HepG2 (cell line): ENCODE measurements at regions not wholly inside any gene's neighbourhood (a gene's known extent, or its start where the extent isn't known, plus 50 kb on each side); places are given as distances from the start of the nearest gene placed in this dataset.

Experiments used
- ATAC-seq: fragments of 200-7000 bp; cut with Tn5 transposase; 3 replicates; pipeline ENCODE4 v1.9.1; 2020; ENCODE audit warnings: mild to moderate bottlenecking, moderate library complexity
- BruUV-seq: library from RNA; stranded (reverse); fragments of 400-500 nt; replicated peaks from 2 replicates; lab custom pipeline; 2021; lab: Mats Ljungman, UMichigan
- CTCF ChIA-PET: fragments of 300-600 bp; formaldehyde crosslinking; extraction: SDS; loops from one replicate; lab custom pipeline; 2021; ENCODE audit warnings: low total read pairs, inconsistent platforms, low intra/inter-chr PET ratio; lab: Yijun Ruan, JAX
- POLR2A ChIA-PET: fragments of 350-600 bp; sonication (Branson Sonifier 250); formaldehyde crosslinking; loops from one replicate; lab custom pipeline; 2020; ENCODE audit warnings: antibody characterized with exemption, inconsistent platforms; lab: Yijun Ruan, JAX
- DNase-seq: peaks from one replicate; pipeline ENCODE4 v3.0.0-alpha.2; 2015; ENCODE audit warnings: low spot score
- FAIRE-seq: peaks from 3 replicates; lab custom pipeline; 2011; peaks lifted over from hg19 to GRCh38; lab: Jason Lieb, UNC
- H2AFZ ChIP-seq: one replicate; pipeline ENCODE4 v1.6.1; 2011; ENCODE audit warnings: low read length, inconsistent platforms
- H3K27ac ChIP-seq: fragments of 300-600 bp; 3 replicates; pipeline ENCODE4 v1.8.0; 2011; ENCODE audit warnings: mixed run types, mild to moderate bottlenecking, mixed read lengths, low read length, inconsistent platforms; ENCODE audit not compliant: insufficient read depth; ENCODE audit errors: extremely low read length
- H3K27me3 ChIP-seq, 2 experiments: fragments of 200-600 bp in 1 of 2; 2 replicates in 1 of 2; 3 replicates in 1 of 2; pipeline versions ENCODE4 v1.6.0 to v1.8.0; 2011; ENCODE audit warnings: low read length in 2 of 2, mild to moderate bottlenecking in 2 of 2, moderate library complexity in 2 of 2, inconsistent platforms in 1 of 2; ENCODE audit not compliant: insufficient read depth in 2 of 2, control insufficient read depth in 1 of 2
- H3K36me3 ChIP-seq, 2 experiments: fragments of 200-600 bp in 1 of 2; replicated peaks in 1 of 2; 2 replicates in 1 of 2; 3 replicates in 1 of 2; pipeline versions ENCODE4 v1.5.1 to v1.8.0; 2011; ENCODE audit warnings: low read length in 2 of 2, inconsistent platforms in 1 of 2; ENCODE audit not compliant: insufficient read depth in 2 of 2, control insufficient read depth in 1 of 2
- H3K4me1 ChIP-seq: 2 replicates; pipeline ENCODE4 v1.5.1; 2012; ENCODE audit warnings: low read length, inconsistent platforms; ENCODE audit not compliant: insufficient read depth
- H3K4me2 ChIP-seq: 2 replicates; pipeline ENCODE4 v1.6.0; 2011; ENCODE audit warnings: low read depth, low read length, inconsistent platforms
- H3K4me3 ChIP-seq, 3 experiments: fragments of 200-600 bp in 1 of 3; sonication (generic), shearing (Covaris generic) in 1 of 3; replicated peaks in 1 of 3; 2 replicates each; pipeline ENCODE4 v1.5.1; 2011 to 2016; ENCODE audit warnings: low read length in 3 of 3, inconsistent platforms in 2 of 3, low read depth in 2 of 3, mild to moderate bottlenecking in 2 of 3, control low read depth in 1 of 3, mixed read lengths in 1 of 3; ENCODE audit not compliant: insufficient read depth in 1 of 3
- H3K79me2 ChIP-seq: one replicate; pipeline ENCODE4 v1.6.1; 2011; ENCODE audit warnings: low read length, inconsistent platforms; ENCODE audit not compliant: insufficient read depth
- H3K9ac ChIP-seq: 2 replicates; pipeline ENCODE4 v1.6.0; 2011; ENCODE audit warnings: mild to moderate bottlenecking, low read depth, low read length, inconsistent platforms; ENCODE audit not compliant: insufficient read depth
- H3K9me3 ChIP-seq: 2 replicates; pipeline ENCODE4 v1.5.1; 2012; ENCODE audit warnings: mild to moderate bottlenecking, low read length
- H4K20me1 ChIP-seq: 2 replicates; pipeline ENCODE4 v1.6.0; 2011; ENCODE audit warnings: inconsistent platforms, mild to moderate bottlenecking, low read length, moderate library complexity; ENCODE audit not compliant: insufficient read depth
- ATF7-NPFF ChIP-seq: sonication (generic); formaldehyde crosslinking; IDR thresholded peaks from 2 replicates; pipeline ENCODE4 v1.8.1; 2023; ENCODE audit warnings: mild to moderate bottlenecking, low read depth, missing genetic modification reagents, moderate library complexity
- CBX5 ChIP-seq: sonication (generic); formaldehyde crosslinking; IDR thresholded peaks from 2 replicates; pipeline ENCODE4 v1.4.0; 2020; ENCODE audit warnings: missing genetic modification reagents, borderline replicate concordance
- FOSL2 ChIP-seq: sonication (generic); formaldehyde crosslinking; IDR thresholded peaks from 2 replicates; pipeline ENCODE4 v1.4.0; 2020; ENCODE audit warnings: missing genetic modification reagents
- HIVEP1 ChIP-seq: sonication (generic); formaldehyde crosslinking; IDR thresholded peaks from 2 replicates; pipeline ENCODE4 v1.4.0; 2020; ENCODE audit warnings: mild to moderate bottlenecking, missing genetic modification reagents
- JUN ChIP-seq: sonication (generic); formaldehyde crosslinking; IDR thresholded peaks from 2 replicates; pipeline ENCODE4 v1.4.0; 2020; ENCODE audit warnings: mild to moderate bottlenecking, missing genetic modification reagents
- MLX ChIP-seq: IDR thresholded peaks from 2 replicates; pipeline ENCODE4 v1.6.1; 2016
- RAD51 ChIP-seq: fragments of 450-650 bp; IDR thresholded peaks from 2 replicates; pipeline ENCODE4 v1.6.1; 2016; ENCODE audit warnings: borderline replicate concordance
- TBP ChIP-seq: sonication (generic); formaldehyde crosslinking; IDR thresholded peaks from 2 replicates; pipeline ENCODE4 v1.5.0; 2020; ENCODE audit warnings: missing genetic modification reagents
- YEATS4 ChIP-seq: sonication (generic); formaldehyde crosslinking; IDR thresholded peaks from 2 replicates; pipeline ENCODE4 v1.4.0; 2020; ENCODE audit warnings: missing genetic modification reagents, borderline replicate concordance
- ZFP90 ChIP-seq: sonication (generic); formaldehyde crosslinking; IDR thresholded peaks from 2 replicates; pipeline ENCODE4 v1.8.0; 2022; ENCODE audit warnings: missing genetic modification reagents, mild to moderate bottlenecking, inconsistent platforms, borderline replicate concordance
- ZIK1 ChIP-seq: sonication (generic); formaldehyde crosslinking; IDR thresholded peaks from 2 replicates; pipeline ENCODE4 v1.5.0; 2020; ENCODE audit warnings: mild to moderate bottlenecking, low read depth, missing genetic modification reagents, borderline replicate concordance
- ZNF124 ChIP-seq: sonication (generic); formaldehyde crosslinking; IDR thresholded peaks from 2 replicates; pipeline ENCODE4 v1.4.0; 2020; ENCODE audit warnings: missing genetic modification reagents
- ZNF367 ChIP-seq: sonication (generic); formaldehyde crosslinking; IDR thresholded peaks from 2 replicates; pipeline ENCODE4 v1.4.0; 2020; ENCODE audit warnings: missing genetic modification reagents, borderline replicate concordance
- ZNF619 ChIP-seq: sonication (generic); formaldehyde crosslinking; IDR thresholded peaks from 2 replicates; pipeline ENCODE4 v1.4.0; 2020; ENCODE audit warnings: mild to moderate bottlenecking, missing genetic modification reagents
- ZNF792 ChIP-seq: IDR thresholded peaks from 2 replicates; pipeline ENCODE4 v1.6.1; 2016
- WGBS: methylation state at CpG from one replicate; pipeline ENCODE4 v1.1.6; 2017; ENCODE audit warnings: low lambda C conversion rate; 5-methylcytosine and 5-hydroxymethylcytosine counted together
- in situ Hi-C: cut with HindIII; loops from 2 replicates; pipeline ENCODE4 v1.10.0; 2017; ENCODE audit warnings: low pct_unique_long_range_greater_than_20kb; ENCODE audit not compliant: extremely low pct_ligation_motif_present
- intact Hi-C: fragments of 100-400 bp; cut with micrococcal nuclease; formaldehyde crosslinking; loops from one replicate; pipeline ENCODE4 v1.10.0; 2022; ENCODE audit not compliant: unreplicated experiment

- Histone ChIP-seq H3K27ac (no peak overlapping the region), H3K9me3 (no peaks in the 10 kb centered on the region), H3K4me1 (no peaks in the 10 kb centered on the region), H4K20me1 (no peaks in the 10 kb centered on the region), H3K79me2 (no peaks in the 10 kb centered on the region), H2AFZ (no peak overlapping the region), H3K4me3 (no peak overlapping the region), H3K27me3 (no peaks in the 10 kb centered on the region), H3K9ac (no peak overlapping the region), H3K4me2 (no peak overlapping the region), H3K36me3 (no peaks in the 10 kb centered on the region)
- no peak for TF ChIP-seq FOSL2 (CRISPR knock-in tag)
- TF ChIP-seq CBX5 (CRISPR knock-in tag), result no peak
- no peak for TF ChIP-seq ZIK1 (CRISPR knock-in tag)
- no peak for TF ChIP-seq RAD51
- no peak for TF ChIP-seq TBP (CRISPR knock-in tag)
- TF ChIP-seq ZFP90 (CRISPR knock-in tag), result no peak
- no peak for TF ChIP-seq ZNF124 (CRISPR knock-in tag)
- no peak for TF ChIP-seq ATF7-NPFF (CRISPR knock-in tag)
- no peak for TF ChIP-seq ZNF367 (CRISPR knock-in tag)
- TF ChIP-seq YEATS4 (CRISPR knock-in tag), result no peak
- no peak for TF ChIP-seq HIVEP1 (CRISPR knock-in tag)
- TF ChIP-seq MLX (CRISPR knock-in tag), result no peak
- no peak for TF ChIP-seq ZNF619 (CRISPR knock-in tag)
- no peak for TF ChIP-seq ZNF792 (CRISPR knock-in tag)
- TF ChIP-seq JUN (CRISPR knock-in tag), result no peak
- in situ Hi-C loops (no loop called here), intact Hi-C loops (no loop called here)
- no peak for DNase-seq
- ChIA-PET POLR2A (no interaction called here), CTCF (no interaction called here)
- ATAC-seq, result no peak
- 42% methylated on average over 6 of the region's 6 CpGs for WGBS
- no TSS peak for BruUV-seq
- no peak for FAIRE-seq
Measured at GRCh38 chr2:12436483-12436882, 280.3 kb upstream of the TRIB2 start.
